ENCODE measurements at regions not wholly inside any gene's neighbourhood (a gene's known extent, or its start where the extent isn't known, plus 50 kb on each side); places are given as distances from the start of the nearest gene placed in this dataset.

- TF ChIP-seq CTCF (IDR thresholded peaks at IDR 0.05) (peak; percentile 60), EZH2 (IDR thresholded peaks at IDR 0.05) (no peak), EZH2phosphoT487 (IDR thresholded peaks at IDR 0.05) (no peak)
These were observed 66.3 kb upstream of the GLI2 start for GRCh38 chr2:120669121-120669952.
